SK-N-MC (cell line): ENCODE measurements at regions not wholly inside any gene's neighbourhood (a gene's known extent, or its start where the extent isn't known, plus 50 kb on each side); places are given as distances from the start of the nearest gene placed in this dataset.

Source experiments
- DNase-seq: peaks from one replicate; pipeline ENCODE4 v3.0.0-alpha.2; 2011; ENCODE audit warnings: low read depth, low spot score
- H3K27ac ChIP-seq: fragments of 200-600 bp; sonication (generic); 2 replicates; pipeline ENCODE4 v1.5.1; 2016; ENCODE audit warnings: mixed run types
- H3K36me3 ChIP-seq: fragments of 200-600 bp; sonication (generic); 2 replicates; pipeline ENCODE4 v1.6.1; 2017; ENCODE audit warnings: antibody characterized with exemption, low read length, mixed read lengths; ENCODE audit not compliant: insufficient read depth
- H3K4me3 ChIP-seq: fragments of 200-600 bp; sonication (generic); 2 replicates; pipeline ENCODE4 v1.5.1; 2016
- H3K9ac ChIP-seq: fragments of 200-600 bp; sonication (generic); 2 replicates; pipeline ENCODE4 v1.8.0; 2017; ENCODE audit warnings: mixed run types, mixed read lengths; ENCODE audit not compliant: insufficient read length
- H3K9me3 ChIP-seq: fragments of 200-600 bp; sonication (generic); 2 replicates; pipeline ENCODE4 v1.6.1; 2017; ENCODE audit warnings: low read depth, mild to moderate bottlenecking, antibody characterized with exemption, low read length, moderate library complexity, mixed read lengths
- EZH2 ChIP-seq: fragments of 200-600 bp; sonication (generic); IDR thresholded peaks from one replicate; pipeline ENCODE4 v1.6.1; 2017; ENCODE audit warnings: antibody characterized with exemption
- FOXP2 ChIP-seq: optimal IDR thresholded peaks from 2 replicates; pipeline ENCODE3; 2011; ENCODE audit warnings: mild to moderate bottlenecking, moderate library complexity; ENCODE audit not compliant: insufficient read depth; ENCODE audit errors: extremely low read length, control extremely low read depth
- POLR2AphosphoS5 ChIP-seq: IDR thresholded peaks from 2 replicates; pipeline ENCODE4 v1.6.1; 2012; ENCODE audit warnings: mild to moderate bottlenecking, low read depth, low read length, borderline replicate concordance

DNA sequence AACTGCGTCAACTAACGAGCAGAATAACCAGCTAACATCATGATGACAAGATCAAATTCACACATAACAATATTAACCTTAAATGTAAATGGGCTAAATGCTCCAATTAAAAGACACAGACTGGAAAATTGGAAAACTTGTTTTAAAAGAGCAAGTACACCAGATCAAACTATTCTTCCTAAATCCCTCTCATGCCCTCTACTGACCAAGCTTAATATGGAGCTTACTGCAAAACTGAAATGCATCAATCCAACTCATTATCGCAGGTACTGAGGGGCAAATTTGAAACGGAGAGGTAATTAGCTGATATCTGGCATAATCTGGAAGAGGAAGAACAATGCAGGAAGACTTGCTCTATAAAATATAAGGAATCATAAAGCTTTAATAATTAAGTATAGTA is 1223.8 kb downstream of the NXPH1 start:
- Histone ChIP-seq H3K4me3 (no peak overlapping the region), H3K36me3 (no peaks in the 10 kb centered on the region), H3K9ac (no peak overlapping the region), H3K9me3 (no peaks in the 10 kb centered on the region), H3K27ac (no peak overlapping the region)
- no peak for DNase-seq
- TF ChIP-seq POLR2AphosphoS5, result no peak
- no peak for TF ChIP-seq EZH2
- no peak for TF ChIP-seq FOXP2

DNA sequence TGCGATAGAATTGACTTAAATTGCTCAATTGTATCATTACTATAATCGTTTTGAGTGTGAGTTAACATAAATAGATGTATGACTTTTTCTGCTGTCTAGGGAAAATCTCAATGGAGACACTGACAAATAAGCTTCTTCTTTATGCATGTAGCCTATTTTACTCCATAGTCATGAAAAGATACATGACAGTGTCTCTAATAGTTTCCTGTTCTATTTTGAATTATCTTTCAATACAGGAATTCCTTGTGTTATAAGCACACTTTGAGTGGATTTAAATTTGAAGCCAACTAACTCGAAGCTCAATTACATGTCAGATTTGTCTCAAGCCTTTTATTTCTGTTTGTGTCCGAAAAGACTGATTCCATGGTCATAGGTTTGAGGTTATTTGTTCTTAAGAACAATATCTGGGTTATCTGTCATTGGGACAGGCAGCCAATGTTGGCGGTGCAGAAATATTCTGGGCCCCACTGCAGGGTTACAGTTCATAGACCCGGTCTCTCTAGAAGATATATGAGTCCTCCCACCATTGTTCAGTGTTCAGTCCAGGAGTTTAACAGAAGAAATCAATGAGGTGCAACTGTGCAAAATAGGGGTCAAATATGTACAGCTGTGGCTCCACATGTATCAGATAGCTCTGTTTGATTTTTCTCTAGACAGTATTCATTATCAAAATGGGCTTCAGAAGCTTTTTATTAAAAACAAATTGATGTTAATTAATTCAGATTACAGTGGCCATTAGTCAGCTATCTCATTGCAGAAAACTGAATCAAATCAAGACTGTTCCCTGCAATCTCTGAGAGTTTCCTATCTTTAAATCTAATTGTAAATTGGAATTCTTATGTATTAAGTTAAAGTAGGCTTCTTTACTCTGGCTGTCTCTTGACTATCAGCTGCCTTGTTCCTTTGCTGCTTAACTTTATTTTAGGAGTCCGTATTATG is 1238.8 kb downstream of the NXPH1 start:
- Histone ChIP-seq H3K4me3 (no peak overlapping the region), H3K9ac (no peak overlapping the region), H3K36me3 (no peaks in the 10 kb centered on the region), H3K27ac (no peak overlapping the region), H3K9me3 (no peaks in the 10 kb centered on the region)
- DNase-seq, result no peak
- TF ChIP-seq FOXP2, result no peak
- TF ChIP-seq EZH2, result no peak
- no peak for TF ChIP-seq POLR2AphosphoS5

DNA sequence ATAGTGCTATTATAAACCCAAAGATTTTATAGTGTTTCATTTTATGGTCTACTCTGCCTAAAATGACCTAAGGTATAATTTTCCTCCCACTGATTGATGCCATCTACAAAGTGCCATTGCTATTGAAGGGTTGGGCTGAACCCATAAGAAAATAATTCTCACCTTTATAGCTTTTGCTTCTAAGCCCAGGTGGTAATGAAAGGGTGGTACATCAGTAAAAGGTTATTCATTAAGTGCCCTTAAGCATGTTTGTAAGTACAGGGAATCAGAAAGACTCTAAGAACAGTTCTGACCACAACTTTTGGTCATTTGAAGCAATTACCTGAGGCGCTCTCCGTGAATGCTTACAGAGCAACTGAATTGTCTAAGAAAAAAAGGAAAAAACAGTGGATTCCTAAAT is 1247.3 kb downstream of the NXPH1 start:
- H3K36me3 ChIP-seq, result no peaks in the 10 kb centered on the region
- H3K27ac ChIP-seq, result no peak overlapping the region
- H3K9me3 ChIP-seq, result no peaks in the 10 kb centered on the region
- DNase-seq, result no peak
- H3K9ac ChIP-seq, result no peak overlapping the region
- TF ChIP-seq FOXP2 (no peak), POLR2AphosphoS5 (no peak)
- H3K4me3 ChIP-seq, result no peak overlapping the region

- Histone ChIP-seq H3K27ac (no peak overlapping the region), H3K9ac (no peak overlapping the region), H3K36me3 (no peaks in the 10 kb centered on the region), H3K9me3 (no peaks in the 10 kb centered on the region), H3K4me3 (no peak overlapping the region)
- no peak for TF ChIP-seq EZH2
- no peak for DNase-seq
These were observed 1247.9 kb downstream of the NXPH1 start for GRCh38 chr7:9681284-9681683.

DNA sequence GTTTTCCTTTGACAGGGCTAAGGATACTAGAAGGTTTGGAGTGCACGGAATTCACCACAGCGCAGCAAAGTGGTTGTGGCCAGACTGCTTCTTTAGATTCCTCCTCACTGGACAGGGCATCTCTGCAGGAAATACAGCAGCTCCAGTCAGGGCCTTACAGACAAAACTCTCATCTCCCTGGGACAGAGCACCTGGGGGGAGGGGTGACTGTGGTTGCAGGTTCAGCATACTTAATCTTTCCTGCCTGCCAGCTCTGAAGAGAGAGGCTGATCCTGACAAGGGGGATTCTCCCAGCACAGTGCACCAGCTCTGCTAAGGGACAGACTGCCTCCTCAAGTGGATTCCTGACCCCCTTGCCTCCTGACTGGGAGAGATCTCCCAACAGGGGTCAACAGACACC is 1257.9 kb downstream of the NXPH1 start:
- no peak overlapping the region for H3K4me3 ChIP-seq
- no peak overlapping the region for H3K27ac ChIP-seq
- DNase-seq, result no peak
- no peaks in the 10 kb centered on the region for H3K9me3 ChIP-seq
- no peak for TF ChIP-seq FOXP2
- no peak for TF ChIP-seq EZH2
- TF ChIP-seq POLR2AphosphoS5, result no peak
- H3K9ac ChIP-seq, result no peak overlapping the region
- no peaks in the 10 kb centered on the region for H3K36me3 ChIP-seq

DNA sequence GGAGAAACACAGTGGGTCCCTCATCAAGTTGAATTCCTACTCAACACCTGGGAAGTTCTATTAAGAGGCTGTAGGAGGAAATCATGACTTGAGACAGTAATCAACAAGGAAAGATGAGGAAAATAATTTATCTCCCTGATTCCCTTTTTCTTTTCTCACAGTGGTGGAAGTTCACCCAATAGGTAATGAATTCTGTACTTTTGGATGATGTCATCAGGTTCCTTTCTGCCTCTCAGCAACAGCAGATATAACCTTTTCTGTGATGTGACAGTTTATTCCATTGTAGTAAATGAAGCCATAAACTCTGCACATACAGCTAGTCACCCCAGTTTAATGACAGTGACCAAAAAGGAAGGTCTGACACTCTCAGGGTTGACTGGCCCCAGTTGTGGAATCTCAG is 1265.0 kb downstream of the NXPH1 start:
- no peak overlapping the region for H3K9ac ChIP-seq
- no peak overlapping the region for H3K4me3 ChIP-seq
- H3K36me3 ChIP-seq, result no peaks in the 10 kb centered on the region
- no peak for TF ChIP-seq POLR2AphosphoS5
- no peak for TF ChIP-seq FOXP2
- TF ChIP-seq EZH2, result no peak
- H3K9me3 ChIP-seq, result no peaks in the 10 kb centered on the region
- H3K27ac ChIP-seq, result no peak overlapping the region
- DNase-seq, result no peak

- DNase-seq, result no peak
- no peak overlapping the region for H3K27ac ChIP-seq
- H3K4me3 ChIP-seq, result no peak overlapping the region
- TF ChIP-seq FOXP2 (no peak), POLR2AphosphoS5 (no peak), EZH2 (no peak)
- H3K36me3 ChIP-seq, result no peaks in the 10 kb centered on the region
- H3K9me3 ChIP-seq, result no peaks in the 10 kb centered on the region
- no peak overlapping the region for H3K9ac ChIP-seq
These were observed 1264.5 kb upstream of the PHF14 start for GRCh38 chr7:9709216-9709615.

DNA sequence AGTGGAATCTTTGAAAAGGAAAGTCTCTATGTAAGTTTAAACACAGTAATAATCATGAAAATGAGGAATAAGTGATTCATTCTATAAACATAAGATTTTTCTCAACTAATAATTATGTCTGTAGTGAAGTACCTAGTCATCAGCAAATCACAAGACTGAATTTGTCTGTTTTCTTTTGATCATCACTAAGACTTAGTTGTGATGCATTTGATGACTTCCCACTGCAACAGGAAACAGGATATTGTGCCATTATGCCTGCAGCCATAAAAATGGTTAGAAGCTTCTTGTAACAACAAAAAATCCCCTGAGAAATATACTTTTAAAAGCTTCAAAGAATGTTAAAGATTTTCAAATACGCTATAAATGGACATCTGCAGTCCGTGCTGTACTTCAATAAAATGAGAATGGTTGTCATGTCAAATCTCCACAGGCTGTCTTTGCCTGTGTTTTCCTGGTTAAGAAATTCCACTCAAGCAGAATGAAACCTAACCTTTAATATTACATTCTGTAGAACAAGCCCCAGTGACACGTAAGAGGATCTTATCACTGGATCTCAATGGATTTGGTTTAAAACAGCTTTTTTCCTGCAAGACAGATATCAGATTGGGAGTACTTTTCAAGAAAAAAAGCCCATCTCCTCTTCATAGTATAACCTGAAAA is 1262.3 kb upstream of the PHF14 start:
- no peak for TF ChIP-seq EZH2
- no peak for TF ChIP-seq FOXP2
- no peak for TF ChIP-seq POLR2AphosphoS5
- Histone ChIP-seq H3K9me3 (no peaks in the 10 kb centered on the region), H3K36me3 (no peaks in the 10 kb centered on the region), H3K27ac (0 out of 2 replicates have a peak overlapping the region, but pooled peaks have one; percentile 44), H3K4me3 (peak overlapping the region; percentile 61), H3K9ac (no peak overlapping the region)
- DNase-seq, result peak; percentile 86

GRCh38 chr7:9718071-9718661 is 1255.5 kb upstream of the PHF14 start:
- Histone ChIP-seq H3K9ac (no peak overlapping the region), H3K36me3 (no peaks in the 10 kb centered on the region), H3K4me3 (no peak overlapping the region), H3K27ac (no peak overlapping the region), H3K9me3 (no peaks in the 10 kb centered on the region)
- TF ChIP-seq POLR2AphosphoS5, result no peak
- TF ChIP-seq FOXP2, result no peak
- no peak for TF ChIP-seq EZH2
- DNase-seq, result no peak
